Type B pancreatic cell (in vitro differentiated cells): ENCODE measurements at regions not wholly inside any gene's neighbourhood (a gene's known extent, or its start where the extent isn't known, plus 50 kb on each side); places are given as distances from the start of the nearest gene placed in this dataset.

ENCODE experiments used
- DNase-seq: peaks from one replicate; pipeline ENCODE4 v3.0.0; 2021; ENCODE audit warnings: mixed read lengths; ENCODE audit not compliant: unreplicated experiment; ENCODE audit errors: extremely low spot score
- H3K27ac Mint-ChIP-seq: 2 replicates; pipeline ENCODE4 v1.8.0; 2021; ENCODE audit warnings: mild to moderate bottlenecking, mixed read lengths
- H3K27me3 Mint-ChIP-seq: 2 replicates; pipeline ENCODE4 v1.8.0; 2021; ENCODE audit warnings: mixed read lengths
- H3K36me3 Mint-ChIP-seq: 2 replicates; pipeline ENCODE4 v1.8.0; 2021; ENCODE audit warnings: mixed read lengths
- H3K4me1 Mint-ChIP-seq: one replicate; pipeline ENCODE4 v1.8.0; 2021; ENCODE audit warnings: mixed read lengths; ENCODE audit not compliant: unreplicated experiment
- H3K4me3 Mint-ChIP-seq: 2 replicates; pipeline ENCODE4 v1.8.0; 2021; ENCODE audit warnings: mild to moderate bottlenecking, mixed read lengths
- H3K9me3 Mint-ChIP-seq: 2 replicates; pipeline ENCODE4 v1.8.0; 2021; ENCODE audit warnings: mixed read lengths
- CTCF ChIP-seq: fragments of 200-600 bp; sonication (generic); conservative IDR thresholded peaks from 2 replicates; pipeline ENCODE4 v1.5.0; 2021; ENCODE audit warnings: antibody characterized with exemption, mild to moderate bottlenecking

- H3K27me3 Mint-ChIP-seq = peaks cover 3% of the 10 kb centered on the region
- TF ChIP-seq CTCF = no peak
- no peaks in the 10 kb centered on the region for H3K9me3 Mint-ChIP-seq
- H3K4me3 Mint-ChIP-seq = no peak overlapping the region
- H3K4me1 Mint-ChIP-seq = peaks cover under 1% of the 10 kb centered on the region
- no peaks in the 10 kb centered on the region for H3K36me3 Mint-ChIP-seq
- no peak overlapping the region for H3K27ac Mint-ChIP-seq
- no peak for DNase-seq
Observed at GRCh38 chr2:14231391-14231898, 401.1 kb upstream of the LRATD1 start.

- no peak for TF ChIP-seq CTCF
- Mint-ChIP-seq H3K9me3 (no peaks in the 10 kb centered on the region), H3K36me3 (no peaks in the 10 kb centered on the region), H3K4me3 (no peak overlapping the region), H3K27ac (no peak overlapping the region), H3K4me1 (peaks cover 5% of the 10 kb centered on the region), H3K27me3 (peaks cover 3% of the 10 kb centered on the region)
- DNase-seq = no peak
Observed at GRCh38 chr2:14232217-14232616, 400.3 kb upstream of the LRATD1 start.

DNA sequence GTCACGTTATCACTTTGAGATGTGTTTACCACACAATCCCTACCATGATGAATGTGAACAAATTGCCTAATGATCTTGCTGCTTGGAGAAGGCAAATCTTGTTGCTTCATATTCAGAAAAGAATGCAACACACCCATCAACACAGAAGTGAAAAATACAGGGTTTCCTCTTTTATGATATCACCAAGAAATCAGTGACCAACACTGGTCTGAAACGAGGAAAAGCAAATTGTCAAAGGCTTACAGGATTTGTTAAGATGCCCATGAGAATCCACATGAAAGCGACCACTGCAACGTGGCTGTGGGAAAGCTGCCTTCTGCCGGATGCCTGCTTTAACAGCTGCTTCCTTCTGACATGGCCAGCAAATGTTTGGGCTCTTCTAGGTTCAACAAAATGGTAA, 397.6 kb upstream of the LRATD1 start:
- H3K4me1 Mint-ChIP-seq = peaks cover 5% of the 10 kb centered on the region
- TF ChIP-seq CTCF = no peak
- H3K27ac Mint-ChIP-seq = no peak overlapping the region

GRCh38 chr2:14235667-14236066, 396.9 kb upstream of the LRATD1 start:
- H3K4me3 Mint-ChIP-seq = no peak overlapping the region
- DNase-seq = no peak
- no peaks in the 10 kb centered on the region for H3K9me3 Mint-ChIP-seq
- peaks cover 3% of the 10 kb centered on the region for H3K27me3 Mint-ChIP-seq
- no peak for TF ChIP-seq CTCF
- H3K4me1 Mint-ChIP-seq = peaks cover 5% of the 10 kb centered on the region
- H3K36me3 Mint-ChIP-seq = no peaks in the 10 kb centered on the region
- H3K27ac Mint-ChIP-seq = no peak overlapping the region

More for the DNA sequence above, 397.6 kb upstream of the LRATD1 start:
- Mint-ChIP-seq H3K27me3 (peaks cover 3% of the 10 kb centered on the region), H3K36me3 (no peaks in the 10 kb centered on the region), H3K4me3 (no peak overlapping the region), H3K9me3 (no peaks in the 10 kb centered on the region)
- DNase-seq = no peak

DNA sequence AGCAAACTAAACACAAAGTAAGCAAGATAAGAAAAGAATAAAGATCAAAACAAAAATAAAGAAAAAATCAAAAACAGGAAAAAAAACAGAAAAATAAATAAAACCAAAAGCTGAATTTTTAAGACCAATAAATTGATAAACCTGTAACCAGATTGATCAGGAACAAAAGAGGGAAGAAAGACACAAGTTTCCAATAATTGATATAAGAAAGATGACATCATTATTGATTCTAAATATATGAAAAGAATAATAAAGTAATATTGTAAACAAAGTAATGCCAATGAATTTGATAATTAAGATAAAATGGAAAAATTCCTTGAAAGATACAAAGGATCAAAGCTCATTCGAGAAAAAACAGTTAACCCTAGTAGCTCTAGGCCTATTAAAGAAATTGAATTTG, 394.6 kb upstream of the LRATD1 start:
- Mint-ChIP-seq H3K4me3 (no peak overlapping the region), H3K27me3 (peaks cover 3% of the 10 kb centered on the region), H3K27ac (no peak overlapping the region), H3K4me1 (peaks cover 5% of the 10 kb centered on the region), H3K9me3 (no peaks in the 10 kb centered on the region), H3K36me3 (no peaks in the 10 kb centered on the region)
- no peak for DNase-seq
- TF ChIP-seq CTCF = no peak

GRCh38 chr2:14239605-14240004, 392.9 kb upstream of the LRATD1 start:
- H3K27me3 Mint-ChIP-seq = no peaks in the 10 kb centered on the region

More at GRCh38 chr2:14239605-14240004, 392.9 kb upstream of the LRATD1 start:
- H3K36me3 Mint-ChIP-seq = no peaks in the 10 kb centered on the region
- H3K9me3 Mint-ChIP-seq = no peaks in the 10 kb centered on the region
- no peak for TF ChIP-seq CTCF
- peaks cover 5% of the 10 kb centered on the region for H3K4me1 Mint-ChIP-seq
- H3K4me3 Mint-ChIP-seq = no peak overlapping the region
- DNase-seq = no peak
- no peak overlapping the region for H3K27ac Mint-ChIP-seq
